COR-L47 (cell line): ENCODE measurements at regions not wholly inside any gene's neighbourhood (a gene's known extent, or its start where the extent isn't known, plus 50 kb on each side); places are given as distances from the start of the nearest gene placed in this dataset.
A peak's percentile ranks its signal among the peaks of the same experiment; 100 is the strongest.
"Not testable (repeated sequence)": the region's sequence is repeated elsewhere in the genome, so short reads cannot be mapped to it uniquely, and the experiment has no call there.

Experiments
- DNase-seq: peaks from one replicate; lab custom pipeline; 2025; lab: John Stamatoyannopoulos, UW

GRCh38 chr12:62008703-62009102, 251.5 kb upstream of the USP15 start:
- no peak for DNase-seq

GRCh38 chr12:62009445-62009844, 250.8 kb upstream of the USP15 start:
- no peak for DNase-seq

GRCh38 chr12:62010331-62010906, 249.8 kb upstream of the USP15 start:
- not testable (repeated sequence) for DNase-seq

- DNase-seq = not testable (repeated sequence)
These were observed 249.2 kb upstream of the USP15 start for GRCh38 chr12:62010973-62011372.

GRCh38 chr12:62014330-62014729, 245.9 kb upstream of the USP15 start:
- no peak for DNase-seq

GRCh38 chr12:62016021-62016420, 244.2 kb upstream of the USP15 start:
- DNase-seq = no peak

- DNase-seq = no peak
These were observed 238.4 kb upstream of the USP15 start for GRCh38 chr12:62021808-62022207.

GRCh38 chr12:62028536-62028935, 231.7 kb upstream of the USP15 start:
- no peak for DNase-seq

GRCh38 chr12:62032870-62033269, 227.3 kb upstream of the USP15 start:
- no peak for DNase-seq

- no peak for DNase-seq
These were observed 215.6 kb upstream of the USP15 start for GRCh38 chr12:62044450-62045135.

GRCh38 chr12:62045211-62045610, 215.0 kb upstream of the USP15 start:
- DNase-seq = no peak

- DNase-seq = no peak
These were observed 209.4 kb upstream of the USP15 start for GRCh38 chr12:62050785-62051184.

GRCh38 chr12:62069976-62070375, 190.2 kb upstream of the USP15 start:
- DNase-seq = no peak

- DNase-seq = not testable (repeated sequence)
These were observed 187.0 kb upstream of the USP15 start for GRCh38 chr12:62073236-62073635.

GRCh38 chr12:62075870-62076269, 184.3 kb upstream of the USP15 start:
- DNase-seq = no peak

- no peak for DNase-seq
These were observed 182.2 kb upstream of the USP15 start for GRCh38 chr12:62078020-62078419.

GRCh38 chr12:62082448-62082847, 177.8 kb upstream of the USP15 start:
- DNase-seq = no peak

- no peak for DNase-seq
These were observed 162.1 kb upstream of the USP15 start for GRCh38 chr12:62098132-62098531.

GRCh38 chr12:62103748-62104147, 156.5 kb upstream of the USP15 start:
- DNase-seq = no peak

GRCh38 chr12:62106547-62107185, 153.5 kb upstream of the USP15 start:
- DNase-seq = no peak

- no peak for DNase-seq
These were observed 146.7 kb upstream of the USP15 start for GRCh38 chr12:62113366-62114011.

GRCh38 chr12:62116986-62117385, 143.2 kb upstream of the USP15 start:
- DNase-seq = no peak

- DNase-seq = peak; percentile 58
These were observed 136.4 kb upstream of the USP15 start for GRCh38 chr12:62123721-62124203.
